GM18502 (cell line): ENCODE measurements at regions not wholly inside any gene's neighbourhood (a gene's known extent, or its start where the extent isn't known, plus 50 kb on each side); places are given as distances from the start of the nearest gene placed in this dataset.

ENCODE experiments used
- ATAC-seq: cut with Tn5 transposase; IDR thresholded peaks from one replicate; pipeline ENCODE4 v1.9.1; 2021; ENCODE audit warnings: mild to moderate bottlenecking; ENCODE audit not compliant: unreplicated experiment, poor library complexity

- no peak for ATAC-seq
Measured at GRCh38 chr6:23590498-23591126, 535.4 kb upstream of the NRSN1 start.

GRCh38 chr6:23591761-23592160 is 534.3 kb upstream of the NRSN1 start:
- no peak for ATAC-seq

GRCh38 chr6:23600118-23600517 is 525.9 kb upstream of the NRSN1 start:
- no peak for ATAC-seq

GRCh38 chr6:23601811-23602345 is 524.1 kb upstream of the NRSN1 start:
- no peak for ATAC-seq

DNA sequence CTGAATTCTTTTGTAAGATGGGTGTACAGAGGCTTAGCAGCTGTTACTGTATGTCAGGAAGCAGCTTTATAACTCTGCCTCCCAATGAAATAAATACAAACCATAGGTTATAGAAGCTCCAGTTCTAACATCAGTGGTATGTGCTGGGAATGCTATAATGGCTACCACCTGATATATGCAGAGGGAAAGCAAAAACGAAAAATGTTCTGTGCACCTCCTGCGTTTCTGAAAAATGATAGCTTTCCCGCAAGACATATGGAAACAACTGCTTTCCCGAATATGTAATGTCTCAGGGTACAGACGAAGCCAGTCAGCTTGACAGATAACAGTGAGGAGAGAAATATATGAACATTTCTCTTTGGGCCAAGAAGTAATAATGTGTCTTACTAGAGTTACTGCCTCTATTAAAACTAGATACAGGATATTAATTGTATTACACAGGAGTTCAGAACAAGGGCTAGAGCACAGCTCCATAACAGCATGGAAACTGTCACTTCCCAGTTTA is 517.0 kb upstream of the NRSN1 start:
- no peak for ATAC-seq

GRCh38 chr6:23611776-23612381 is 514.1 kb upstream of the NRSN1 start:
- ATAC-seq = no peak

DNA sequence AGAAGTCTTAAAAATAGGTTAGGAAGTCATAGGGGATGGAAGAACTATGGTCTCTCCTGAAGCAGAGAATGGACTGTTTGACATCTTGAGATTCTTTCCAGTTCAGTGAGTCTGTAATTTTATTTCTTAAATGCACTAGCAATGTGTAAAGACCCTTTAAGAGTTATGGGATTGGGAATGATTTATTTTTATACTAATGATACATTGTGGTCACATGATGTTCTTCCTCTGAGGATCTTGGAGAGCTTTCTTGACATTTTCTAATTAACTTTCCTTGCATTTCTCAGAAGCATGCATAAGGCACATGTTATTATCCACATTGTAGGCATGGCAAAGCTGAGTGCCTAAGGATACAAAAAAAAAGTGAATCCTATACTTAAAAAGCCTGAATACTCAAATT is 507.6 kb upstream of the NRSN1 start:
- ATAC-seq = no peak

GRCh38 chr6:23620911-23621401 is 505.1 kb upstream of the NRSN1 start:
- no peak for ATAC-seq

GRCh38 chr6:23630726-23631635 is 495.0 kb upstream of the NRSN1 start:
- ATAC-seq = no peak

DNA sequence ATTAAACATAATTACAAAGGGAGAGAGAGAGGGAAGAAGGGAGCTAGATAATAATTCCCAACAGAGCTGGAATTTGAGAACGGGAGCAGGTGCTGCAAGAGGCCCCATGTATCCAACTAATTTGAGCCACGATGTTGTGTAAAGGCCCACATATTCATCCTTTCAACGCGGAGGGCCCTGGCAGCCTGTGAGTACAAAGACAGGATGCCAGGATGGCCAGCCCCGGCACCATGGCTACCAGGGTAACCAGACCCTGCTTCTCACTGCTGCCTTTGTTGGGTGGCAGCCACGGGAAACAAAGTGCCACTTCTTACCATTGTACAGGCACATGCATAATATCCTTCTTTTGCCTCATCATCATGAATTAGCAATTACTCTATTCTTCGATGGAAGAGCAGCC is 492.0 kb upstream of the NRSN1 start:
- no peak for ATAC-seq

DNA sequence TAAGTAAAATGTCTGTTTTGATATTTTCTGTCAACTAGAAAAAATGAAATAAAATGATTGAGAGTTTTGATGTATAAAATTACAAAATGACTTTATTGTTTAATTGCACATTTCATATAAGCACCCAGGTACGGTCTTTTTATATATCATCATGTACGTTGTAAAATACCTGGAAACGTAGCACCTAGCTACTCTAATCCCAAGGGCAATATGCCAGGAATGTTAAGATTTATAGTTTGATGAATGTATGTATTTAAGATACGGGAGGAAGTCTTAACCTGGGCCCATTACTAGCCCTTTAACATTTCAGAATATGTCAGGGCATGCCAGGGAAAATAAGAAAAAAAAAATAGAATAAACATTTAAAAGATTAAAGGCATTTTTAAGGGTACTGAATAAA is 490.9 kb upstream of the NRSN1 start:
- ATAC-seq = no peak

DNA sequence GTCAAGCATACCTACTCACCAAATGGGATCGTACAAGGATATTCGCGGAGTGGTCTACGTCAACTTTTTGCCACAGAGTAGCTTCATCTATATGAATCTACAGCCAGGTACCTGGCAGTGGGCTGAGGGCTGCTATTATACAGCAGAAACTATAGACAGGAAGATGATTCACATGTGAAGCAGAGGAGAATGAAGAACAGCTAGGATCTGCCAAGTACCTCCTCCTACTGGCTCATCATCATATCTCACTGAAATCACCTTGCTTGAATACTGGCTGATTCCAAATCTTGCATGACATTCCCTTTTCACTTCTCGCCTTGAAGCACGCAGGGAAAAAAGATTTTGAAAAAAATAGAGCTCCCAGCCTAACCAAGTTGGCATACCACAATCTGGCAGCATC is 488.7 kb upstream of the NRSN1 start:
- no peak for ATAC-seq

DNA sequence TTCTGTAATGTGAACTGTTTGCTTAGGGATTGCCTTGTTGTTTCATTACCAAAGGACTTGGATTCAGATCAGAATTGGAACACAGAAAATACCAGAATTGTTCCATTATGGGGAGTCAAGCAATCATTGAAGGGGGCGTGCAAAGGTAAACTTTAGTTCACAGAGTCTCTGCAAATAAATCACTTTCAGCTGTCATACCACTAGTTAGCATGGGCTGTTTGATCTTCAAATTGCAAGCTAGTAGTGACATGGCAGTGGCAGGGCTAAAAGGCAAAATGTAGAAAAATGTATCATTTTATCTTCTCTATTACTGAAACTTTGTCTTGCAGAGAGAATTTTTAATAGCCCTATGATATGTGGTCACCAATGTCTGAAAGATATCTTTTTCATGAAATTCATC is 483.2 kb upstream of the NRSN1 start:
- no peak for ATAC-seq

DNA sequence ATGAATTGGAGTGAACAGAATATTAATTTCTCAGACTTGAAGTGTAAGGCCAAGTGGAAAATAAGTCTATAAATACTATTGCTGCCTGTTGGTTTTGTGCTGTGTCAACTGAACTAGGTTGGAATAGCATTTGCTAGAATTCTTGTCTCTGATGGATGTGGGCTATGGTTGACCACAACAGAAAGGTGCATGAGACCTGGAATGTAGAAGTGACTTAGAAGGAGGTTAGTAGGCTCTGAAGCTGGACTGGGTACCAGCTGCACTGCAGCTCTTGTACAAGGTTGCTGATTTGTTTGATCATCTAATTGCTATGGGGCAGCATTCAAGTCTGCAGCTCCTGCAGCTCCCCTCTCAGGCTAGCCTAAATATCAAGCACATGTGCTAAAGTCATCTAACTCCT is 479.0 kb upstream of the NRSN1 start:
- no peak for ATAC-seq

DNA sequence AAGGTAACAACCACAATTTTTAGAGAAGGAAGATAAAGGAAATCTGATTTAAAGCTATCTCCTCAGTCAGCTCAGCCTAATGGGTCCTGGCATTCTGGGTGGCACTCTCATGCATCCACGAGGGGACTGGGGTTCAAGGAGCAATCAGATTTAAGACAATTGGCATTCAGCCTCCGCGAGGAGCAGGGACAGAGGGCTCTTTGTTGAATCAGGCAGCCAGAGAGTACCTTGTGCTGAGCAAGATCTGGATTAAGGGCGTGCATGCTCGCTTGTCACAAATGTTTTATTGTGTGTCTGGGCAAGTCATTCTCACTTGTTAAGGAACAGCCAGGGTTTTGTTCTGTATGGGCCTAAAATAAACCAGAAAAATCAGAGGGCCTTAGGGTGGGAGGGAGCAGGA is 475.3 kb upstream of the NRSN1 start:
- no peak for ATAC-seq

DNA sequence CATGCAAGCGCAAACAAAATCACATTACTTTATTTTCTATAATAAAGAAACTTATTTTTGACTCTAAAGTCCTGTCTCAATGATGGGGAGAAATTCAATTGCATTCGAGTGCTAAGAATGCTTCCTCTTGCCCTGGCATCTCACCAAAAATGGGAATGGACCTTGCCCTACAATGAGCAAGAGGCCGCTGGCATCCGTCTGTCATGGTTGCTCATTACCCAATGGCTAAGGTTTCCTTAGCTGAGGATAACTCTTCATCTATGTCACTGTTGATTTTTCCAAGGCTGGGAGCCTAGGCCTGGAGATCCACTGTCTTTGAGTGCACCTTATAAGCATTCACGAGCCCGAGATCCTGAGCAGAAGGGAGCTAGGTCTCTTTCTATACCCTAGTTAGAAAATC is 471.3 kb upstream of the NRSN1 start:
- no peak for ATAC-seq

GRCh38 chr6:23655525-23655924 is 470.5 kb upstream of the NRSN1 start:
- no peak for ATAC-seq

- no peak for ATAC-seq
Measured at GRCh38 chr6:23656255-23657194, 469.5 kb upstream of the NRSN1 start.

DNA sequence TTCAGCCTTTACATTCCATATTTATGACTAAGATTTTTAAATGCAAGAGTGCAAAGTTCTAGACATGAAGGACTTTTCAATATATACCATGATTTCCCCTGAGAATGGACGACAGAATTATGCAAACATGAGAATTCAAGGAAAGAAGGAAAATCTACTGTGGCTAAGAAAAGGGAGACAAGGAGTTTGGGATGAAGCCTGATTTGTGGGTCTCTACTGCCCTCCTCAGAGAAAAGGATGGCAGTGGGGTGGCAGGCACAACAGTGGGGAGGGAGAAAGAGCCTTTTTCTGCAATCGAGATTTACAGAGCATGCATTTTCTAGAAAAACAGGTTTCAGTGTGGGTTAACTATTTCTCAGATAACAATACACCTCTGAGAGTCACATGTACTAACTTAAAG is 466.9 kb upstream of the NRSN1 start:
- no peak for ATAC-seq

- ATAC-seq = no peak
Measured at GRCh38 chr6:23661549-23661948, 464.5 kb upstream of the NRSN1 start.
